ENCODE measurements at regions not wholly inside any gene's neighbourhood (a gene's known extent, or its start where the extent isn't known, plus 50 kb on each side); places are given as distances from the start of the nearest gene placed in this dataset.

GRCh38 chr16:72536723-72537435 is 364.9 kb upstream of the PMFBP1 start:
- no peak for TF ChIP-seq ZNF79 (CRISPR knock-in tag; IDR thresholded peaks at IDR 0.05; ENCODE audit: low read depth)
- TF ChIP-seq, protein P1, sequence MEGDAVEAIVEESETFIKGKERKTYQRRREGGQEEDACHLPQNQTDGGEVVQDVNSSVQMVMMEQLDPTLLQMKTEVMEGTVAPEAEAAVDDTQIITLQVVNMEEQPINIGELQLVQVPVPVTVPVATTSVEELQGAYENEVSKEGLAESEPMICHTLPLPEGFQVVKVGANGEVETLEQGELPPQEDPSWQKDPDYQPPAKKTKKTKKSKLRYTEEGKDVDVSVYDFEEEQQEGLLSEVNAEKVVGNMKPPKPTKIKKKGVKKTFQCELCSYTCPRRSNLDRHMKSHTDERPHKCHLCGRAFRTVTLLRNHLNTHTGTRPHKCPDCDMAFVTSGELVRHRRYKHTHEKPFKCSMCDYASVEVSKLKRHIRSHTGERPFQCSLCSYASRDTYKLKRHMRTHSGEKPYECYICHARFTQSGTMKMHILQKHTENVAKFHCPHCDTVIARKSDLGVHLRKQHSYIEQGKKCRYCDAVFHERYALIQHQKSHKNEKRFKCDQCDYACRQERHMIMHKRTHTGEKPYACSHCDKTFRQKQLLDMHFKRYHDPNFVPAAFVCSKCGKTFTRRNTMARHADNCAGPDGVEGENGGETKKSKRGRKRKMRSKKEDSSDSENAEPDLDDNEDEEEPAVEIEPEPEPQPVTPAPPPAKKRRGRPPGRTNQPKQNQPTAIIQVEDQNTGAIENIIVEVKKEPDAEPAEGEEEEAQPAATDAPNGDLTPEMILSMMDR (IDR thresholded peaks at IDR 0.05 in 2 of 3, conservative IDR thresholded peaks at IDR 0.05 in 1 of 3; ENCODE audit: insufficient read depth in 2 of 3, low read depth in 1 of 3, low read length in 3 of 3) = no peak
- TF ChIP-seq, protein P2, sequence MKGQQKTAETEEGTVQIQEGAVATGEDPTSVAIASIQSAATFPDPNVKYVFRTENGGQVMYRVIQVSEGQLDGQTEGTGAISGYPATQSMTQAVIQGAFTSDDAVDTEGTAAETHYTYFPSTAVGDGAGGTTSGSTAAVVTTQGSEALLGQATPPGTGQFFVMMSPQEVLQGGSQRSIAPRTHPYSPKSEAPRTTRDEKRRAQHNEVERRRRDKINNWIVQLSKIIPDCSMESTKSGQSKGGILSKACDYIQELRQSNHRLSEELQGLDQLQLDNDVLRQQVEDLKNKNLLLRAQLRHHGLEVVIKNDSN (CRISPR knock-in tag; IDR thresholded peaks at IDR 0.05) = no peak

All from K562 (cell line).